H1 (cell line): ENCODE measurements at regions not wholly inside any gene's neighbourhood (a gene's known extent, or its start where the extent isn't known, plus 50 kb on each side); places are given as distances from the start of the nearest gene placed in this dataset.

ENCODE experiments used
- CTCF ChIA-PET: fragments of 300-600 bp; sonication (Branson Sonifier 250); formaldehyde crosslinking; loops from one replicate; lab custom pipeline; 2021; ENCODE audit not compliant: partially characterized antibody; lab: Charles Lee
- POLR2A ChIA-PET: fragments of 300-600 bp; sonication (Branson Sonifier 250); formaldehyde crosslinking; loops from one replicate; lab custom pipeline; 2021; ENCODE audit warnings: inconsistent platforms; ENCODE audit not compliant: partially characterized antibody; lab: Charles Lee
- DNase-seq, 2 experiments: peaks; one replicate each; pipeline versions ENCODE4 v3.0.0 to v3.0.0-alpha.2; 2010 to 2022; ENCODE audit warnings: low spot score in 2 of 2, low read depth in 1 of 2, mixed read lengths in 1 of 2
- FAIRE-seq: peaks from 2 replicates; lab custom pipeline; 2011; peaks lifted over from hg19 to GRCh38; lab: Jason Lieb, UNC
- H2AFZ ChIP-seq: 2 replicates; pipeline ENCODE4 v1.8.1; 2012; ENCODE audit warnings: low read length, inconsistent platforms
- H2AK5ac ChIP-seq: 2 replicates; pipeline ENCODE4 v1.6.1; 2013; ENCODE audit warnings: low read depth, low read length
- H2BK120ac ChIP-seq: replicated peaks from 2 replicates; pipeline ENCODE3; 2013; ENCODE audit warnings: low read depth, low read length, inconsistent platforms
- H2BK12ac ChIP-seq: 2 replicates; pipeline ENCODE4 v1.6.1; 2013; ENCODE audit warnings: low read depth, low read length
- H2BK15ac ChIP-seq: 2 replicates; pipeline ENCODE4 v1.6.1; 2013; ENCODE audit warnings: low read length
- H2BK20ac ChIP-seq: 2 replicates; pipeline ENCODE4 v1.6.1; 2013; ENCODE audit warnings: low read length
- H2BK5ac ChIP-seq: 2 replicates; pipeline ENCODE4 v1.6.1; 2013; ENCODE audit warnings: low read depth, low read length
- H3K14ac ChIP-seq: 2 replicates; pipeline ENCODE4 v1.6.1; 2013; ENCODE audit warnings: inconsistent platforms; ENCODE audit not compliant: insufficient read length
- H3K18ac ChIP-seq: 2 replicates; pipeline ENCODE4 v1.6.1; 2013; ENCODE audit warnings: low read length; ENCODE audit errors: extremely low read depth
- H3K23ac ChIP-seq: 2 replicates; pipeline ENCODE4 v1.6.1; 2013; ENCODE audit warnings: inconsistent platforms; ENCODE audit not compliant: insufficient read length
- H3K23me2 ChIP-seq: 2 replicates; pipeline ENCODE4 v1.6.1; 2013; ENCODE audit warnings: low read depth, low read length
- H3K27ac ChIP-seq: 2 replicates; pipeline ENCODE4 v1.6.1; 2011; ENCODE audit warnings: low read depth, low read length, inconsistent platforms
- H3K27me3 ChIP-seq, 4 experiments: replicated peaks in 1 of 4; 1 replicate in 1 of 4; 2 replicates in 3 of 4; pipeline versions ENCODE4 v1.6.1 to v1.8.1; 2011 to 2013; ENCODE audit warnings: low read length in 3 of 4, mild to moderate bottlenecking in 3 of 4, inconsistent platforms in 2 of 4, mixed read lengths in 2 of 4, moderate library complexity in 1 of 4; ENCODE audit not compliant: control insufficient read depth in 3 of 4, insufficient read depth in 3 of 4; ENCODE audit errors: extremely low read depth in 1 of 4
- H3K36me3 ChIP-seq, 4 experiments: 2 replicates each; pipeline versions ENCODE4 v1.6.1 to v1.8.1; 2011 to 2013; ENCODE audit warnings: mild to moderate bottlenecking in 4 of 4, low read length in 3 of 4, moderate library complexity in 2 of 4, control low read depth in 1 of 4, inconsistent platforms in 1 of 4; ENCODE audit not compliant: insufficient read depth in 4 of 4, control insufficient read depth in 2 of 4
- H3K4ac ChIP-seq: replicated peaks from 2 replicates; pipeline ENCODE3; 2013; ENCODE audit warnings: low read length, low read depth, mixed read lengths, inconsistent platforms; ENCODE audit not compliant: insufficient read length
- H3K4me1 ChIP-seq, 4 experiments: replicated peaks in 1 of 4; 1 replicate in 1 of 4; 2 replicates in 3 of 4; pipeline versions ENCODE4 v1.6.1 to v1.8.1; 2011 to 2013; ENCODE audit warnings: low read length in 3 of 4, inconsistent platforms in 2 of 4, mixed read lengths in 1 of 4; ENCODE audit not compliant: insufficient read depth in 4 of 4, control insufficient read depth in 3 of 4
- H3K4me2 ChIP-seq, 2 experiments: 2 replicates each; pipeline versions ENCODE4 v1.6.1 to v1.8.1; 2011 to 2013; ENCODE audit warnings: low read depth in 2 of 2, low read length in 2 of 2, control low read depth in 1 of 2, inconsistent platforms in 1 of 2, mild to moderate bottlenecking in 1 of 2; ENCODE audit not compliant: insufficient read depth in 1 of 2
- H3K4me3 ChIP-seq, 4 experiments: fragments of 200-600, 300-600 bp in 1 of 4; sonication (generic), shearing (Covaris generic), sonication (Bioruptor Twin) in 1 of 4; 2 replicates each; pipeline versions ENCODE4 v1.5.1 to v1.8.1; 2011 to 2016; ENCODE audit warnings: low read length in 4 of 4, low read depth in 3 of 4, control low read depth in 2 of 4, inconsistent platforms in 2 of 4, mild to moderate bottlenecking in 2 of 4, mixed read lengths in 1 of 4, moderate library complexity in 1 of 4; ENCODE audit not compliant: insufficient read depth in 2 of 4; ENCODE audit errors: extremely low read depth in 1 of 4
- H3K56ac ChIP-seq: replicated peaks from 2 replicates; pipeline ENCODE3; 2013; ENCODE audit warnings: low read depth, mild to moderate bottlenecking, mixed read lengths, low read length, inconsistent platforms; ENCODE audit not compliant: insufficient read length
- H3K79me1 ChIP-seq: 2 replicates; pipeline ENCODE4 v1.6.1; 2013; ENCODE audit warnings: low read depth, low read length, control low read depth
- H3K79me2 ChIP-seq, 2 experiments: 2 replicates each; pipeline versions ENCODE4 v1.6.1 to v1.8.1; 2012 to 2013; ENCODE audit warnings: low read length in 2 of 2, mild to moderate bottlenecking in 2 of 2, inconsistent platforms in 1 of 2; ENCODE audit not compliant: insufficient read depth in 2 of 2, control insufficient read depth in 1 of 2
- H3K9ac ChIP-seq, 4 experiments: replicated peaks in 1 of 4; 1 replicate in 1 of 4; 2 replicates in 3 of 4; pipeline versions ENCODE4 v1.6.1 to v1.8.1; 2011 to 2013; ENCODE audit warnings: low read depth in 3 of 4, low read length in 3 of 4, control low read depth in 2 of 4, mild to moderate bottlenecking in 2 of 4, moderate library complexity in 2 of 4, inconsistent platforms in 1 of 4; ENCODE audit errors: extremely low read depth in 1 of 4
- H3K9me3 ChIP-seq, 2 experiments: 2 replicates each; pipeline versions ENCODE4 v1.6.1 to v1.8.1; 2012 to 2013; ENCODE audit warnings: mild to moderate bottlenecking in 2 of 2, moderate library complexity in 2 of 2, control low read depth in 1 of 2, inconsistent platforms in 1 of 2, low read depth in 1 of 2, low read length in 1 of 2, mixed read lengths in 1 of 2; ENCODE audit not compliant: insufficient read depth in 2 of 2
- H4K20me1 ChIP-seq, 2 experiments: replicated peaks in 1 of 2; 2 replicates each; pipeline versions ENCODE3 to v1.8.1; 2011 to 2013; ENCODE audit warnings: inconsistent platforms in 2 of 2, low read length in 2 of 2, mild to moderate bottlenecking in 1 of 2; ENCODE audit not compliant: insufficient read depth in 2 of 2, control insufficient read depth in 1 of 2
- H4K5ac ChIP-seq: 2 replicates; pipeline ENCODE4 v1.6.1; 2013; ENCODE audit warnings: low read length, low read depth, mixed read lengths, inconsistent platforms; ENCODE audit not compliant: insufficient read length
- H4K8ac ChIP-seq: 2 replicates; pipeline ENCODE4 v1.8.0; 2013; ENCODE audit warnings: mild to moderate bottlenecking, moderate library complexity, low read length, inconsistent platforms; ENCODE audit not compliant: insufficient read depth; ENCODE audit errors: extremely low read depth
- H4K91ac ChIP-seq: replicated peaks from 2 replicates; pipeline ENCODE3; 2013; ENCODE audit warnings: low read length, mixed read lengths, inconsistent platforms; ENCODE audit not compliant: insufficient read length
- EGR1 ChIP-seq: IDR thresholded peaks from 2 replicates; pipeline ENCODE4 v1.6.1; 2011; ENCODE audit warnings: low read depth, low read length, borderline replicate concordance
- WGBS, 2 experiments: shearing (Covaris generic) in 1 of 2; methylation state at CpG; one replicate each; pipeline versions ENCODE4 v1.1.6 to v1.1.7; 2013 to 2015; ENCODE audit warnings: low lambda C conversion rate in 2 of 2, mixed read lengths in 2 of 2, inconsistent platforms in 1 of 2, low coverage in 1 of 2, missing lambda C conversion rate in 1 of 2; ENCODE audit not compliant: insufficient replicate concordance in 2 of 2, insufficient coverage in 1 of 2, insufficient read length in 1 of 2; ENCODE audit errors: extremely low coverage in 1 of 2, missing lambda C conversion rate in 1 of 2; 5-methylcytosine and 5-hydroxymethylcytosine counted together
- TF ChIP-seq, protein P1 (sequence below): IDR thresholded peaks from 2 replicates; pipeline ENCODE4 v1.6.1; 2012; ENCODE audit warnings: inconsistent platforms

DNA sequence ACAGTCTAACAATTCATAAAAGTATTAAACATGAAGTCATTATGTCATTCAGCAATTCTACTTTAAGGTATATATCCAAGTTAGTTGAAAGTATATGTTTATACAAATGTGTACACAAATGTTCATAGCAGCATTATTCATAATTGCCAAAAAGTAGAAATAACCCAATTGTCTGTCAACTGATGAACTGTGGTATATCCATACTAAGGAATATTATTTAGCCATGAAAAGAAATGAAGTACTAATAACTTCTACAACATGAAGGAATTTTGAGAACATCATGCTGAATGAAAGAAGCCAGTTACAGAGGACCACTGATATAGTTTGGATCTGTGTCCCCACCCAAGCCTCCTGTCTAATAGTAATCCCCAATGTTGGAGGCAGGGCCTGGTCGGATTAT lies 224.3 kb downstream of the SPATA31D1 start:
- CTCF ChIA-PET: no interaction called here
- no peaks in the 10 kb centered on the region for H3K79me1 ChIP-seq
- H3K36me3 ChIP-seq: no peaks in the 10 kb centered on the region
- H3K4me2 ChIP-seq: no peak overlapping the region
- H3K23ac ChIP-seq: no peak overlapping the region
- POLR2A ChIA-PET: no interaction called here
- no peak overlapping the region for H2BK15ac ChIP-seq
- H2BK20ac ChIP-seq: no peak overlapping the region
- DNase-seq (no peak), FAIRE-seq (no peak)
- no peak overlapping the region for H2BK5ac ChIP-seq
- no peaks in the 10 kb centered on the region for H3K79me2 ChIP-seq
- H3K56ac ChIP-seq: no peak overlapping the region
- no peak overlapping the region for H2AK5ac ChIP-seq
- no peaks in the 10 kb centered on the region for H3K4me1 ChIP-seq
- H4K20me1 ChIP-seq: no peaks in the 10 kb centered on the region
- H3K4ac ChIP-seq: no peak overlapping the region
- H3K23me2 ChIP-seq: no peaks in the 10 kb centered on the region
- no peak overlapping the region for H3K18ac ChIP-seq
- H4K91ac ChIP-seq: no peak overlapping the region
- no peak overlapping the region for H2BK12ac ChIP-seq
- no peak overlapping the region for H3K9ac ChIP-seq
- no peak overlapping the region for H4K8ac ChIP-seq
- H3K9me3 ChIP-seq: no peaks in the 10 kb centered on the region
- no peak overlapping the region for H4K5ac ChIP-seq
- no peak overlapping the region for H3K27ac ChIP-seq
- no peaks in the 10 kb centered on the region for H3K27me3 ChIP-seq
- no peak overlapping the region for H3K14ac ChIP-seq
- no peak overlapping the region for H2BK120ac ChIP-seq
- no peak overlapping the region for H2AFZ ChIP-seq
- 88% methylated on average over 1 of the region's 1 CpG; no CpG with 5 or more reads in 1 of the 2 experiments for WGBS, 2 experiments
- H3K4me3 ChIP-seq: no peak overlapping the region
- TF ChIP-seq, protein P1, sequence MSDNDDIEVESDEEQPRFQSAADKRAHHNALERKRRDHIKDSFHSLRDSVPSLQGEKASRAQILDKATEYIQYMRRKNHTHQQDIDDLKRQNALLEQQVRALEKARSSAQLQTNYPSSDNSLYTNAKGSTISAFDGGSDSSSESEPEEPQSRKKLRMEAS: no peak
- TF ChIP-seq EGR1: no peak
